Central memory CD4-positive, alpha-beta T cell (primary cell): ENCODE measurements at regions not wholly inside any gene's neighbourhood (a gene's known extent, or its start where the extent isn't known, plus 50 kb on each side); places are given as distances from the start of the nearest gene placed in this dataset.
"Not testable (repeated sequence)": the region's sequence is repeated elsewhere in the genome, so short reads cannot be mapped to it uniquely, and the experiment has no call there.

Source experiments
- DNase-seq: peaks from one replicate; pipeline ENCODE4 v3.0.0; 2022

DNA sequence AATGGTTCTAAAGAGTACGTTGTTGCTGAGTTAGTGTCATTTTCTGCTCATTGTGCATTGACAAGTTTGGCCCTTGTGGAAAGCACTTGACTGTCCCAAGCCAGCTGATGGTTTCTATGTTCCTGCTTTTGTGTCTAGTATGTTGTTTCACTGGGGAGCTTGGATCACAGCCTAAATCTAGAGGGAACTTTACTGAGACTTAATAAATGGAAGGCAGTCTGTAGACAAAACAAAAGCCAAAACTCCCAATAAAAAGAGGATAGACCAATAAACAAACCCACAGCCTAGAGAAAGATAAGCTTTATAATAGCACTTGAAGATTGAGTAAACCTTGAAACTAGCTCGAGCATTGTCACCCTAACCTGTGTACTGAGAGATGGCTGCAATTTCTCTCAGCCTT lies 196.8 kb downstream of the ADRA2A start:
- DNase-seq = no peak

GRCh38 chr10:111275091-111275490 lies 198.3 kb downstream of the ADRA2A start:
- DNase-seq = no peak

DNA sequence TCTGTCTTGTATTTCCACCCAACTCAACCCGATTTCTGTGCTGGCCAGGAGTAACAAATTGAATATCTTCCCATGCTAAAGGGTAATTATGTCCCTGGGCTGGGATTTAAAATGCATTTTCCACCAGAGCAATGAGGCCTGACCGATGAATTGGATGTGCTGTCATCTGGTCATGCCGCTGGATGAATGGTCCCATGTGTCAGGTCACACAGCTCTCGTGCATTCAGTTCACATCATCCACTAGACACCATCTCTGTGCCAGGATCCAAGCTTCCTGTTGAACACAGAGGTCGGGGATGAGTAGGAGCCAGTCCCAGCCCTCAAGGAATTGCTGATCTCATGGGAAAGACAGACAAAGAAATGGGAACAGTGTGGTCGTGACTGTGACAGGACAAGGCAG lies 200.8 kb downstream of the ADRA2A start:
- no peak for DNase-seq

- no peak for DNase-seq
These were observed 201.4 kb downstream of the ADRA2A start for GRCh38 chr10:111278266-111278665.

- no peak for DNase-seq
These were observed 204.7 kb downstream of the ADRA2A start for GRCh38 chr10:111281516-111281915.

DNA sequence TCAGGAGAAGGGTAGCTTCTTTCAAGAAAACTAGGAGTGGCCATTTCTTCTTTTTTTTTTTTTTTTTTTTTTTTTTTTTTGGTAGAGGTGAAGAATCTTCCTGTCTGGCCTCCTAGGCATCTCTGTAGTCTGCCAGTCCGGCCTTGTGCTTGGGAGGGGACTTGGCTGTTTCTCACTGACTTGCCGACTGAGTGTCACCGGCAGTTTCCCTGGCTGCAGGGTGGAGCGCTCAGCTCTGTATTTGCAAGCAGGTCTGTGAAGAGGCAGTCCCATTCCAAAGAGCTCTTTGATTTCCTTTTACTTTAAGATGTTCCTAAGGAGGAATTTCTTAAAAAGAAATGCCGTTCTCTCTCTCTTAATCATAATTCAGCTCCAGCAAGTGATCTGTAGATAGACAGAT lies 212.6 kb downstream of the ADRA2A start:
- DNase-seq = no peak

DNA sequence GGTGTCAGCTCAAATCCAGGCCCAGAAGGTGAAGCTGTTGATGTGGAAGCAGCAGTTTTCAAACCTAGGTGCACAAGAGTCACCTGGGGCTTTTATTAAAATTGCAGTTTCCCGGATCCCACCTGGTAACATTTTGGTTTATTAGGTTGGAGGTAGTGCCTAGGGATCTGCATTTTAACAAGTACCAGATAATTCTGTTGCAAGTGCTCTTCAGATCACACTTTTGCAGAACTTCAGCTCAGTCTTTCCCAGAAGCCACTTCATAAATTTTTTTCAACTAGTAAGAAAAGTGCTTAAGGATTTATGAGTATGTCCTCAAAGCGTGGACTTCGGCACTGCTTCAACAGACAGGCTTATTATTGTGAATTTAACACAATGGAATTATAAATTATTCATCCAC lies 213.8 kb downstream of the ADRA2A start:
- no peak for DNase-seq

DNA sequence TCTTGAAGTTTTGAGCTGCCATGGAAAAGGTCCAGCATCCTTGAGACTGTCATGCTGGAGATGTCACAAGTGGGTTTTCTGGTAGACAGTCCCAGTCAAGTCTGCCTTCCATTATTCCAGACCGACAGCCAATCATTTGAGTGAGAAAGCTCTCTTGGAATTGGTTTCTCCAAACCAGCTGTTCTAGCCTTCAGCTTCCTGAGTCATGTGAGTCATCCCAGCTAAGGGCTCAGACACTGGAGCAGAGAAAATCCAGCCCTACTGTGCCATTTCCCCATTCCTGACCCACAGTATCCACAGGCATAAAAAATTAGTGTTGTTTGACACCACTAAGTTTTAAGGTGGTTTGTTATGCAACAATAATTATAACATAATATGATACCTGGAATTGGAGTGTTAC lies 219.0 kb downstream of the ADRA2A start:
- DNase-seq = no peak

DNA sequence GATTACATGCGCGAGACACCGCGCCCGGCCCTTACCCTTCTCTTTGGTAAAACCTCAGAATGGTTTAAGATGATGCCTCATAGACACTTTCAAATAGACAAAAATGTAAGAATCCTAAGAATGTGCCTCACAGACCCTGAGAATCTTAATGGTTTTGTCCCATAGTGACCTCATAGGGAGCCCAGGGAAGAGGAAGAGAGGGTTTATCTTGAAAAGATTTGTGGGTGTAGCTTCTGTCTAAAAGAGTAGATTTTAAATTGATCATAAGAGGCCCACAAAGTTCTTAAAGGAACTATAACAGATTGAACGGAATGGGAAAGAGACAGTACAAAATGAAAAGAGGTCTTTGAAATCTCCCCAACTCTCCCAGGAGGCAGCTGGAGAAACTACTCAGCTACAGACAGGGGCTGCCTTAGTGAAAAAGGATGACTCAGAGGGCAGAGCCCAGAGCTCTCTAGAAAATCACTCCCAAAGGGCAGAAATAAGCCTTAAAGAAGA lies 220.6 kb downstream of the ADRA2A start:
- no peak for DNase-seq

- no peak for DNase-seq
These were observed 221.2 kb downstream of the ADRA2A start for GRCh38 chr10:111298031-111298430.

GRCh38 chr10:111299037-111299436 lies 222.2 kb downstream of the ADRA2A start:
- no peak for DNase-seq

DNA sequence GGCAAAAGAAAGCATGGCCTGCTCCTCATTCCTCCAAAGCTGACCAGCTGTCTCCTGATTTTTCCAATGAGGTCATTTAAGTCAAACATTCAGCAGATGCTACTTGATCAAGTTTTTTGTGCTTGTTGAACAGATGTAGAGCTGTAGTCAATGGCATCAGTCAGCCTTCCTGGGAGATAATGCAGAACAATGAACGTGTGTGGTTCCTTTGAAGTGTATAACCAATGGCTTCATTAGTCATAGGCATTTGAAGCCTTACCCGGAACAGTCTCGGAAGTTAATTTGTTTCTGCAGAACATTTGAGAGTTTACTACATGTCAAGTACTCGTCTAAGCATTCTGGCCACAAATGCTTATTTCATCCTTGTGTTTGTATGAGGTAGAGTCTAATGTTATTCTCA lies 227.1 kb downstream of the ADRA2A start:
- no peak for DNase-seq

- DNase-seq = no peak
These were observed 239.9 kb downstream of the ADRA2A start for GRCh38 chr10:111316722-111317212.

DNA sequence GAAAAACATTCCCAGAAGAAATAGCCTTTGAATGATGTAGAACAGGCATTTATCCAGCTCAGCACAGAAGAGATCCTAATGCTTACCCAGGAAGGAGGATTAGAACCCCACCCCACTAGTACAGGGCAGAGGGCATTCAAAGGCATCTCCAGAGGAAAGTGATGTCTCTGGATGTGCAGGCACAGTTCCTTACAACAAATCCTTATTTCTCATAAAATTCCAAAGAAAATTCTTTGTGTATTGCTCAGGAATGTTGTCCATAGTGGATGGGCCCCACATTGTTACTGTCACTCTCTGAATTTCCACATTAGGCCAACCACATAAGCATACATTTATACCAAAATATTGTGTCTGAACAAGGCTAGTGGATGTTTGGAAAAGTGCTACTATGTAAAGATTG lies 243.0 kb downstream of the ADRA2A start:
- DNase-seq = no peak

- DNase-seq = no peak
These were observed 246.6 kb downstream of the ADRA2A start for GRCh38 chr10:111323389-111323966.

DNA sequence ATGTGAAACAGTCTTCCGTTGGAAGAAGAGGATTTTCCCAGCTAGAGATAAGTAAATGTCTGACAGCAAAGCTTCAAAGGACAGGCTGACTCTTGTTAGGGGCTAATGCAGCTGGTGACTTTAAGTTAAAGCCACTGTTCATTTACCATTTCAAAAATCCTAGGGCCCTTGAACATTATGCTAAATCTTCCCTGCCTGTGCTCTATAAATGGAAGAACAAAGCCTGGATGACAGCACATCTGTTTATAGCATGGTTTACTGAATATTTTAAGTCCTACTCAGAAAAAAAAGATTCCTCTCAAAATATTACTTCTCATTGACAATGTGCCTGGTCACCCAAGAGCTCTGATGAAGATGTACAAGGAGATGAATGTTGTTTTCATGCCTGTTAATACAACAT lies 255.3 kb downstream of the ADRA2A start:
- DNase-seq = not testable (repeated sequence)

DNA sequence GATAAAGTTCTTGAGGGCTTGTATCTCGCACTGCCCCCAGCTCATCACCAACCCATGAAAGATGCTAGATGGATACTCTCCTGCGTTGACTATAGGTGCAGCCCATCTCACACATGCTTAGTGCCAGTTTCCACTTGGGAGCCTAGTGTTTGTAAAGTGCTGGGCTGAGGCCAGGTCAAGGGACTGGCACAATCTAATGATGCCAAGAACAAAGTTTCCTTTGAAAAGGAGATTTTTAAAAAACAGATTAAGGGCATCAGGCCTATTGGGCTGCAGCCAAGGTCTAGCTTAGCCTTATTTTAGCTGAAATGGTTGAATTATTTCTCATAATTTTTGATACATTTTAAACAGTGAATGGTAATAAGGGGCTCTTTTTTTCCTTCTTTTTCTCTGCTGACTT lies 259.0 kb downstream of the ADRA2A start:
- no peak for DNase-seq

DNA sequence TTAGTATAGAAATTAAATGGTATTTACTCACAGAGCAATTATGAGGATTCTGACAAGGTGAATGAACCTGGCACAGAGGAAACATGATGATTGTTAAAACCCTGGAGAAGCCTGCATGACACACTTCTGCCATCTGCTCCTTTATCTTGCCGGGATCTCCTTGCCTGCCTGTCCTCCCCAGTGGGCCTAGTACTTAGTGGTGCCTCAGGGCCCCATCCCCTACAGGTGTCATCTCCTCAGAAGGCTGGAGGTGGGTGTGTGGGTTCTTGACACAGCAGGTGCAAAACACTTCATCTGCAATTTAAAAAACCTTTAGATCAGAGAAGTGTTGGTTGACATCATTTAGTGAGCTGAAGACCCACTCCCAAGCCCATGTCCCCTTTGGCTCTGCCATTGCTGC lies 261.2 kb downstream of the ADRA2A start:
- no peak for DNase-seq

GRCh38 chr10:111338805-111339204 lies 262.0 kb downstream of the ADRA2A start:
- no peak for DNase-seq

DNA sequence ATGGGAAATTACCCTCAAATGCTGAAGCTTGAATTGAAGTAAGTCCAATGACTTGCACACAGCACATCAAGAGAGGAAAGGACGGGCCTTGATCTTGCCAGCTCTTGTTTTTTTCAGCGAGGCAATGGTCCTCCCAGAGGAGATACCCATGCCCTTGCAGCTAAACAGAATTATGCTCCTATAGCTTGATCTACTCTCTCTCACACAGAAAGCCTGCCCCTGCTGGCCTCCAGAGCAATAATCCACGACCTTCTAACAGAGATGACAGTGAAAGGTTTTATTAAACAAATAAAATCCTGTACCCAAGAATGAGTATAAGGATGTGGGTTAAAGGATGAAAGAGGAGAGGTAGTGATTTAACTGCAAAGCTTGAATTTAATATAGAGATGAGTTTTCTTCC lies 268.0 kb downstream of the ADRA2A start:
- DNase-seq = no peak

GRCh38 chr10:111347386-111348013 lies 270.7 kb downstream of the ADRA2A start:
- no peak for DNase-seq

DNA sequence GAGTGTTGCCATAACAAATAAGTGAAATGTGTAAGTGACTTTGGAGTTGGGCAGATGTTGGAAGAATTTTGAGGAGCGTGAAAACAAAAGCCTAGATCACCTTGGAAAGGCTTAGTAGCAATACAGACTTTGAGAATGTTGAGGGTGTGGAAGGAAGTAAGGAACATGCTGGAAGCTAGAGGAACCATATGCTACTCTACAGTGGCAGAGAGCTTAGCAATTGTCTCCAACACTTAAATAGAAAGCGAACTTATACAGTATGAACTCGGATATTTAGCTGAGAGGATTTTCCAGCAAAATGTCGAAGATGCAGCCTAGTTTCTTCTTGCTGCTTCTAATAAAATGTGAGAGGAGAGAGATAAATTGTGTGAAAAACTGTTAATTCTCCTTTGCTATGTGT lies 271.2 kb downstream of the ADRA2A start:
- DNase-seq = no peak

- no peak for DNase-seq
These were observed 278.0 kb downstream of the ADRA2A start for GRCh38 chr10:111354859-111355258.

DNA sequence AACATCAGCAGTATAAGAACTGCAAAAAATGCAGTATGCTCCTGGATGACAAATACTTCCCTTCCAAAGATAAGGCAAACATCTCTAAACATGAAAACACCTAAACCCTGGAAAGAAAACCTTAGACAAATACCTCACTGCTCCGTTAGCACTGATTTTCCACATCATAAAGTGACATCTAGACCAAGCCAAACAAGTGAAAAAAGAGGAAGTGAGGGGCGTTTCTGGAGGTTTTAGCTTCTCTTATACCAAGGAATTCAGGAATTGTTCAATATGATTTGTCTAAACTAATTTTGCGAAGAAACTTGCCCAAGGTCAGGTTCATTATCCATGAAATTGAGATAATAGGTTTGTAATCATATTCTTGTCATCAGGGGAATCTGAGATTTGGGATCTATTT lies 279.7 kb downstream of the ADRA2A start:
- no peak for DNase-seq

- no peak for DNase-seq
These were observed 281.0 kb downstream of the ADRA2A start for GRCh38 chr10:111357859-111358258.
